HL-60 (cell line): ENCODE measurements at regions not wholly inside any gene's neighbourhood (a gene's known extent, or its start where the extent isn't known, plus 50 kb on each side); places are given as distances from the start of the nearest gene placed in this dataset.

Source experiments
- CTCF ChIP-seq: IDR thresholded peaks from one replicate; pipeline ENCODE4 v1.5.1; 2011; ENCODE audit warnings: low read length, control low read depth, inconsistent platforms; ENCODE audit not compliant: insufficient read depth
- POLR2AphosphoS5 ChIP-seq: IDR thresholded peaks from 2 replicates; pipeline ENCODE4 v1.6.1; 2012; ENCODE audit warnings: low read depth
- REST ChIP-seq: IDR thresholded peaks from 2 replicates; pipeline ENCODE4 v1.6.1; 2012; ENCODE audit warnings: low read depth; ENCODE audit not compliant: insufficient replicate concordance

- no peak for TF ChIP-seq CTCF
- TF ChIP-seq POLR2AphosphoS5, result no peak
- TF ChIP-seq REST, result no peak
These were observed 194.4 kb downstream of the DEPDC1B start for GRCh38 chr5:60505373-60506171.
